ENCODE measurements at regions not wholly inside any gene's neighbourhood (a gene's known extent, or its start where the extent isn't known, plus 50 kb on each side); places are given as distances from the start of the nearest gene placed in this dataset.
A peak's percentile ranks its signal among the peaks of the same experiment; 100 is the strongest.

GRCh38 chr21:27764056-27764455, 797.2 kb upstream of the ADAMTS5 start:
- no peak for TF ChIP-seq EP300 (IDR thresholded peaks at IDR 0.05)
- TF ChIP-seq, protein P1, sequence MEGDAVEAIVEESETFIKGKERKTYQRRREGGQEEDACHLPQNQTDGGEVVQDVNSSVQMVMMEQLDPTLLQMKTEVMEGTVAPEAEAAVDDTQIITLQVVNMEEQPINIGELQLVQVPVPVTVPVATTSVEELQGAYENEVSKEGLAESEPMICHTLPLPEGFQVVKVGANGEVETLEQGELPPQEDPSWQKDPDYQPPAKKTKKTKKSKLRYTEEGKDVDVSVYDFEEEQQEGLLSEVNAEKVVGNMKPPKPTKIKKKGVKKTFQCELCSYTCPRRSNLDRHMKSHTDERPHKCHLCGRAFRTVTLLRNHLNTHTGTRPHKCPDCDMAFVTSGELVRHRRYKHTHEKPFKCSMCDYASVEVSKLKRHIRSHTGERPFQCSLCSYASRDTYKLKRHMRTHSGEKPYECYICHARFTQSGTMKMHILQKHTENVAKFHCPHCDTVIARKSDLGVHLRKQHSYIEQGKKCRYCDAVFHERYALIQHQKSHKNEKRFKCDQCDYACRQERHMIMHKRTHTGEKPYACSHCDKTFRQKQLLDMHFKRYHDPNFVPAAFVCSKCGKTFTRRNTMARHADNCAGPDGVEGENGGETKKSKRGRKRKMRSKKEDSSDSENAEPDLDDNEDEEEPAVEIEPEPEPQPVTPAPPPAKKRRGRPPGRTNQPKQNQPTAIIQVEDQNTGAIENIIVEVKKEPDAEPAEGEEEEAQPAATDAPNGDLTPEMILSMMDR (IDR thresholded peaks at IDR 0.05) = no peak
- TF ChIP-seq POLR2A (IDR thresholded peaks at IDR 0.05) = no peak
- TF ChIP-seq POLR2AphosphoS5 (IDR thresholded peaks at IDR 0.05) = no peak
- 100% methylated on average over 1 of the region's 1 CpG for WGBS, 2 donors (ENCODE audit: low coverage in 1 of 2)
- H3K27ac ChIP-seq = no peak overlapping the region
- no peak overlapping the region for H3K4me3 ChIP-seq
- ATAC-seq = no peak
- no peaks in the 10 kb centered on the region for H3K9me3 ChIP-seq
- H3K4me1 ChIP-seq = peaks cover 0 to 8% (median 0%) of the 10 kb centered on the region in 3 donors
- H3K36me3 ChIP-seq = no peaks in the 10 kb centered on the region
- no peaks in the 10 kb centered on the region for H3K27me3 ChIP-seq

- Histone ChIP-seq H3K36me3 (no peaks in the 10 kb centered on the region), H3K4me1 (peaks cover 0 to 8% (median 0%) of the 10 kb centered on the region in 3 donors), H3K27me3 (no peaks in the 10 kb centered on the region), H3K4me3 (no peak overlapping the region), H3K27ac (no peak overlapping the region), H3K9me3 (no peaks in the 10 kb centered on the region)
- ATAC-seq = no peak
- WGBS, 2 donors (ENCODE audit: low coverage in 1 of 2) = 14 to 17% methylated on average over 1 of the region's 1 CpG
- no peak for TF ChIP-seq POLR2A (IDR thresholded peaks at IDR 0.05)
- TF ChIP-seq, protein P1 (IDR thresholded peaks at IDR 0.05) = no peak
- TF ChIP-seq EP300 (IDR thresholded peaks at IDR 0.05) = no peak
- no peak for TF ChIP-seq POLR2AphosphoS5 (IDR thresholded peaks at IDR 0.05)
Measured at GRCh38 chr21:27761623-27762022, 794.7 kb upstream of the ADAMTS5 start.

- Histone ChIP-seq H3K27ac (no peak overlapping the region), H3K4me1 (peaks cover 0 to 8% (median 0%) of the 10 kb centered on the region in 3 donors), H3K36me3 (no peaks in the 10 kb centered on the region), H3K4me3 (no peak overlapping the region), H3K9me3 (no peaks in the 10 kb centered on the region), H3K27me3 (no peaks in the 10 kb centered on the region)
- ATAC-seq = no peak
- TF ChIP-seq, protein P1 (IDR thresholded peaks at IDR 0.05) = no peak
- TF ChIP-seq POLR2AphosphoS5 (IDR thresholded peaks at IDR 0.05) = no peak
- no peak for TF ChIP-seq EP300 (IDR thresholded peaks at IDR 0.05)
- no peak for TF ChIP-seq POLR2A (IDR thresholded peaks at IDR 0.05)
Measured at GRCh38 chr21:27759820-27760219, 792.9 kb upstream of the ADAMTS5 start.

- H3K36me3 ChIP-seq = no peaks in the 10 kb centered on the region
Measured at GRCh38 chr21:27759091-27759659, 792.3 kb upstream of the ADAMTS5 start.

DNA sequence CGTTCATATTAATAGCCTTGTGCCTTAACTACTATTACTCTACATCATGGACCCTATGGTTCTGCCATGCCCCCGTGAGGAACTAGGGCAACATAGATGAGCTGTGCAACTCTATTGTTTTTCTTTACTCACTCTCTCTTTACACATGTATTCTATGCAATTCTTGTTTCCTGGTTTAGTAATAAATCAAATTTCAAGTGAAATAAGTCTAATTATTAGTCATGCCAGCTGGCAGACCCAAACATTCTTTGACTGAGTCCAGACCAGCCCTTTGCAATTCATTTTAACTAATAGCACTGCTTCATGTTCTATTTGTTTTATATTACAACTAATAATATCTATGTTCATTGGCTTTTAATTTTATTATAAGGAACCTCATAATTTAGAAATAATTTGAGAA, 789.3 kb upstream of the ADAMTS5 start:
- TF ChIP-seq POLR2A (IDR thresholded peaks at IDR 0.05) (no peak), EP300 (IDR thresholded peaks at IDR 0.05) (no peak), POLR2AphosphoS5 (IDR thresholded peaks at IDR 0.05) (no peak)
- TF ChIP-seq, protein P1 (IDR thresholded peaks at IDR 0.05) = no peak
- Histone ChIP-seq H3K9me3 (no peaks in the 10 kb centered on the region), H3K4me1 (no peaks in the 10 kb centered on the region), H3K27ac (no peak overlapping the region), H3K27me3 (no peaks in the 10 kb centered on the region), H3K36me3 (no peaks in the 10 kb centered on the region), H3K4me3 (no peak overlapping the region)
- 94 to 95% methylated on average over 2 of the region's 2 CpGs for WGBS, 2 donors (ENCODE audit: low coverage in 1 of 2)
- ATAC-seq = no peak

More at GRCh38 chr21:27759091-27759659, 792.3 kb upstream of the ADAMTS5 start:
- H3K27me3 ChIP-seq = no peaks in the 10 kb centered on the region
- no peaks in the 10 kb centered on the region for H3K9me3 ChIP-seq
- WGBS, 2 donors (ENCODE audit: low coverage in 1 of 2) = 80 to 93% methylated on average over 3 to 5 of the region's 11 CpGs
- peaks cover 0 to 8% (median 0%) of the 10 kb centered on the region in 3 donors for H3K4me1 ChIP-seq
- TF ChIP-seq EP300 (IDR thresholded peaks at IDR 0.05) (no peak), POLR2AphosphoS5 (IDR thresholded peaks at IDR 0.05) (no peak), POLR2A (IDR thresholded peaks at IDR 0.05) (no peak)
- TF ChIP-seq, protein P1 (IDR thresholded peaks at IDR 0.05) = peak in 1 of 4 experiments; percentile 37
- no peak for ATAC-seq
- H3K27ac ChIP-seq = no peak overlapping the region
- H3K4me3 ChIP-seq = no peak overlapping the region
